T47D (cell line): ENCODE measurements at regions not wholly inside any gene's neighbourhood (a gene's known extent, or its start where the extent isn't known, plus 50 kb on each side); places are given as distances from the start of the nearest gene placed in this dataset.
"Not testable (repeated sequence)": the region's sequence is repeated elsewhere in the genome, so short reads cannot be mapped to it uniquely, and the experiment has no call there.

Experiments used
- DNase-seq, 2 experiments: peaks; one replicate each; pipeline versions ENCODE4 v3.0.0 to v3.0.0-alpha.2; 2011 to 2012; ENCODE audit warnings: low read depth in 1 of 2, low spot score in 1 of 2
- JUND ChIP-seq: IDR thresholded peaks from 2 replicates; pipeline ENCODE4 v1.6.1; 2012; ENCODE audit warnings: low read depth
- in situ Hi-C: cut with HindIII; loops from 2 replicates; pipeline ENCODE4 v1.10.0; 2016; ENCODE audit warnings: low sequenced_read_pairs, low pct_unique_long_range_greater_than_20kb

- in situ Hi-C loops, result no loop called here
- no peak for TF ChIP-seq JUND
Measured at GRCh38 chr14:53850714-53851296, 105.8 kb downstream of the BMP4 start.

GRCh38 chr14:53849549-53849948 lies 107.1 kb downstream of the BMP4 start:
- in situ Hi-C loops, result no loop called here
- no peak for DNase-seq
- no peak for TF ChIP-seq JUND

More at GRCh38 chr14:53850714-53851296, 105.8 kb downstream of the BMP4 start:
- DNase-seq, result no peak

GRCh38 chr14:53848854-53849253 lies 107.8 kb downstream of the BMP4 start:
- in situ Hi-C loops, result no loop called here
- DNase-seq, result no peak
- no peak for TF ChIP-seq JUND

- no peak for TF ChIP-seq JUND
- no peak for DNase-seq
Measured at GRCh38 chr14:53847881-53848280, 108.7 kb downstream of the BMP4 start.

GRCh38 chr14:53847057-53847456 lies 109.6 kb downstream of the BMP4 start:
- in situ Hi-C loops, result no loop called here
- TF ChIP-seq JUND, result no peak

More at GRCh38 chr14:53847881-53848280, 108.7 kb downstream of the BMP4 start:
- in situ Hi-C loops, result no loop called here

GRCh38 chr14:53845813-53846693 lies 110.6 kb downstream of the BMP4 start:
- in situ Hi-C loops, result no loop called here
- DNase-seq, result no peak
- TF ChIP-seq JUND, result no peak

More at GRCh38 chr14:53847057-53847456, 109.6 kb downstream of the BMP4 start:
- DNase-seq, result no peak

GRCh38 chr14:53842938-53843337 lies 113.7 kb downstream of the BMP4 start:
- TF ChIP-seq JUND, result no peak
- in situ Hi-C loops, result no loop called here
- no peak for DNase-seq

- in situ Hi-C loops, result no loop called here
- no peak for DNase-seq
Measured at GRCh38 chr14:53841109-53842099, 115.2 kb downstream of the BMP4 start.

GRCh38 chr14:53840444-53840843 lies 116.2 kb downstream of the BMP4 start:
- in situ Hi-C loops, result no loop called here
- no peak for TF ChIP-seq JUND
- DNase-seq, result no peak

More at GRCh38 chr14:53841109-53842099, 115.2 kb downstream of the BMP4 start:
- TF ChIP-seq JUND, result no peak

GRCh38 chr14:53838374-53838773 lies 118.3 kb downstream of the BMP4 start:
- no peak for DNase-seq
- TF ChIP-seq JUND, result no peak
- in situ Hi-C loops, result no loop called here

- DNase-seq, in situ Hi-C loops: not testable (repeated sequence)
Measured at GRCh38 chr14:53837656-53838055, 119.0 kb downstream of the BMP4 start.

GRCh38 chr14:53836551-53836950 lies 120.1 kb downstream of the BMP4 start:
- DNase-seq, result no peak
- TF ChIP-seq JUND, result no peak
- in situ Hi-C loops, result no loop called here
